NCI-H1436 (cell line): ENCODE measurements at regions not wholly inside any gene's neighbourhood (a gene's known extent, or its start where the extent isn't known, plus 50 kb on each side); places are given as distances from the start of the nearest gene placed in this dataset.
"Not testable (repeated sequence)": the region's sequence is repeated elsewhere in the genome, so short reads cannot be mapped to it uniquely, and the experiment has no call there.

Experiments used
- DNase-seq: peaks from one replicate; lab custom pipeline; 2025; lab: John Stamatoyannopoulos, UW

GRCh38 chr17:5898406-5898805 is 171.8 kb upstream of the WSCD1 start:
- DNase-seq: no peak

GRCh38 chr17:5899496-5900195 is 170.5 kb upstream of the WSCD1 start:
- DNase-seq: no peak

GRCh38 chr17:5901731-5902130 is 168.4 kb upstream of the WSCD1 start:
- DNase-seq: no peak

- no peak for DNase-seq
Observed at GRCh38 chr17:5902181-5903140, 167.7 kb upstream of the WSCD1 start.

GRCh38 chr17:5911919-5912318 is 158.3 kb upstream of the WSCD1 start:
- DNase-seq: no peak

GRCh38 chr17:5913032-5913531 is 157.1 kb upstream of the WSCD1 start:
- DNase-seq: peak; percentile 48

- no peak for DNase-seq
Observed at GRCh38 chr17:5913641-5914040, 156.5 kb upstream of the WSCD1 start.

GRCh38 chr17:5915337-5915736 is 154.8 kb upstream of the WSCD1 start:
- no peak for DNase-seq

- DNase-seq: no peak
Observed at GRCh38 chr17:5919089-5919488, 151.1 kb upstream of the WSCD1 start.

GRCh38 chr17:5921512-5922282 is 148.5 kb upstream of the WSCD1 start:
- DNase-seq: no peak

- no peak for DNase-seq
Observed at GRCh38 chr17:5922476-5922875, 147.7 kb upstream of the WSCD1 start.

- no peak for DNase-seq
Observed at GRCh38 chr17:5929721-5930120, 140.5 kb upstream of the WSCD1 start.

GRCh38 chr17:5930555-5930954 is 139.6 kb upstream of the WSCD1 start:
- DNase-seq: not testable (repeated sequence)

- no peak for DNase-seq
Observed at GRCh38 chr17:5931616-5932015, 138.6 kb upstream of the WSCD1 start.

GRCh38 chr17:5933430-5933829 is 136.7 kb upstream of the WSCD1 start:
- no peak for DNase-seq

GRCh38 chr17:5941258-5941657 is 128.9 kb upstream of the WSCD1 start:
- no peak for DNase-seq

GRCh38 chr17:5942687-5943086 is 127.5 kb upstream of the WSCD1 start:
- no peak for DNase-seq

GRCh38 chr17:5943232-5943631 is 126.9 kb upstream of the WSCD1 start:
- no peak for DNase-seq

- peak; percentile 37 for DNase-seq
Observed at GRCh38 chr17:5943982-5944381, 126.2 kb upstream of the WSCD1 start.

GRCh38 chr17:5947701-5948180 is 122.4 kb upstream of the WSCD1 start:
- no peak for DNase-seq

GRCh38 chr17:5948811-5949210 is 121.4 kb upstream of the WSCD1 start:
- no peak for DNase-seq

GRCh38 chr17:5950878-5951277 is 119.3 kb upstream of the WSCD1 start:
- DNase-seq: no peak
